KG1 (cell line): ENCODE measurements at regions not wholly inside any gene's neighbourhood (a gene's known extent, or its start where the extent isn't known, plus 50 kb on each side); places are given as distances from the start of the nearest gene placed in this dataset.

ENCODE experiments used
- DNase-seq: peaks from one replicate; lab custom pipeline; 2025; lab: John Stamatoyannopoulos, UW

- DNase-seq: no peak
Measured at GRCh38 chr1:234756066-234756774, 146.2 kb upstream of the IRF2BP2 start.

GRCh38 chr1:234755449-234755863, 145.5 kb upstream of the IRF2BP2 start:
- no peak for DNase-seq

- DNase-seq: no peak
Measured at GRCh38 chr1:234753979-234754378, 144.0 kb upstream of the IRF2BP2 start.

GRCh38 chr1:234752927-234753326, 142.9 kb upstream of the IRF2BP2 start:
- DNase-seq: no peak

GRCh38 chr1:234751678-234752077, 141.7 kb upstream of the IRF2BP2 start:
- DNase-seq: no peak

GRCh38 chr1:234750922-234751627, 141.1 kb upstream of the IRF2BP2 start:
- no peak for DNase-seq

GRCh38 chr1:234748713-234749112, 138.7 kb upstream of the IRF2BP2 start:
- no peak for DNase-seq

GRCh38 chr1:234748066-234748465, 138.1 kb upstream of the IRF2BP2 start:
- DNase-seq: no peak

GRCh38 chr1:234746798-234747196, 136.8 kb upstream of the IRF2BP2 start:
- no peak for DNase-seq

GRCh38 chr1:234745844-234746797, 136.1 kb upstream of the IRF2BP2 start:
- no peak for DNase-seq

- DNase-seq: no peak
Measured at GRCh38 chr1:234745276-234745675, 135.3 kb upstream of the IRF2BP2 start.

GRCh38 chr1:234743791-234744611, 134.0 kb upstream of the IRF2BP2 start:
- DNase-seq: no peak

GRCh38 chr1:234742622-234743021, 132.6 kb upstream of the IRF2BP2 start:
- no peak for DNase-seq

GRCh38 chr1:234737967-234738314, 128.0 kb upstream of the IRF2BP2 start:
- DNase-seq: no peak

GRCh38 chr1:234735916-234736315, 125.9 kb upstream of the IRF2BP2 start:
- DNase-seq: no peak

- no peak for DNase-seq
Measured at GRCh38 chr1:234735476-234735875, 125.5 kb upstream of the IRF2BP2 start.

- no peak for DNase-seq
Measured at GRCh38 chr1:234734869-234735268, 124.9 kb upstream of the IRF2BP2 start.

- DNase-seq: no peak
Measured at GRCh38 chr1:234734412-234734835, 124.4 kb upstream of the IRF2BP2 start.

GRCh38 chr1:234733427-234733826, 123.4 kb upstream of the IRF2BP2 start:
- no peak for DNase-seq

GRCh38 chr1:234732671-234733390, 122.9 kb upstream of the IRF2BP2 start:
- DNase-seq: no peak

- no peak for DNase-seq
Measured at GRCh38 chr1:234732260-234732659, 122.3 kb upstream of the IRF2BP2 start.
